GM18519 (cell line): ENCODE measurements at regions not wholly inside any gene's neighbourhood (a gene's known extent, or its start where the extent isn't known, plus 50 kb on each side); places are given as distances from the start of the nearest gene placed in this dataset.
"Not testable (repeated sequence)": the region's sequence is repeated elsewhere in the genome, so short reads cannot be mapped to it uniquely, and the experiment has no call there.

ENCODE experiments used
- ATAC-seq: cut with Tn5 transposase; IDR thresholded peaks from one replicate; pipeline ENCODE4 v1.9.1; 2021; ENCODE audit warnings: mild to moderate bottlenecking, moderate library complexity; ENCODE audit not compliant: unreplicated experiment, low FRiP score

GRCh38 chr5:101785090-101785489 is 511.0 kb downstream of the SLCO4C1 start:
- ATAC-seq, result no peak

DNA sequence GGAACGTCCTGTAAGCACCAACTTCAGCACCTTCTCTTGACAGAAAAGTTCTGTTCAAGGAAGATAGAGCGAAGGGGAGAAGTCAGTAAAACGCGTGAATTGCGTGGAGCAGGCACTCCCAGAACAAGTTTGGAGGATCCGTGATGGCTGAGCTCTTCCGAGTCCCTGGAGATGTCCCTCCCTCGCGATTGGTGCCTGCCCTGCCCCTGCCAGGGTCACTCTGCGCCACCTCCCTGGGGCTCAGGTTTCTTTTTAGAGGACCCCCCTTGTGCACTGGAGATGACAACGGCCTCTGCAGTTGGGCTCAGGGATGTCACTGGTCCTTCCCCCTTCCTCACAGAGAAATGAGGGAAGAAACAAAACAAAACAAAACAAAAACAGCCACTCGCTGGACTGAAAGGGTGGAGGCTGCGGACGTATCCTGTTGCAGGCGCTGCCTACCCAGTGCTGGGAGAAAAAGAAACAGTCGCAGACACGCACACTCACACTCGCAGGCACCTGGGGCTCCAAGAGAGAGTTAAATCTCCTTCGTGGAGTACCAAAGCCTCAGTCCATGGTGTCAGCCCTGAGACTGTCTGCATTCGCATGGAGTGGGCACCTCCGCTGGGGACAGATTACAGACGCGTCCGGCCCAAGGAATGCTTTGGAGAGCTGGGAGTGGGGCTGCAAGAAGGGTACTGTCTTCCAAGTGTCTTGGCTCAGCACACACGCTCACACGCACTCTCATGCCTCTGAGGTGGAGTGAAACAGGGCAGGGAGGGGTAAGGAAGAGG is 512.7 kb downstream of the SLCO4C1 start:
- no peak for ATAC-seq

- no peak for ATAC-seq
Observed at GRCh38 chr5:101782352-101783103, 513.6 kb downstream of the SLCO4C1 start.

DNA sequence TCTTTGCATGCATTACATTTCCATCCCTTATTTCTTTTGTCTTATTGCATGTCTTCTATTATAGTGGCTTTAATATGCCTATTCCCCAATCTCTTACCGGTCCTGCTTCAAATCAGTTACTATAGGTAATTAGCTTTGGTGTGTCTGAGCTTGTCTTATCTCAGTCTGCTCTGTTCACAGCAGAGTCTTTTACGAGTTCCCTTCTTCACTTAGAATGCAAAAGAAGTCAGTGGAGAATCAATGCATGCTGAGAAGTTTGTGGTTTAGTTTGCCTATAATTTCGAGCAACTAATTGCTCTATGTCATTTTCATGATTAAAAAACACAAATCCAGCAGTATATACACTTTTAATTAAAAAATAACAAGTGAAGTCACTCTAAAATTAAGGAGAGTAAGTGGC is 545.0 kb downstream of the SLCO4C1 start:
- ATAC-seq, result no peak

GRCh38 chr5:101743000-101743399 is 553.1 kb downstream of the SLCO4C1 start:
- not testable (repeated sequence) for ATAC-seq

DNA sequence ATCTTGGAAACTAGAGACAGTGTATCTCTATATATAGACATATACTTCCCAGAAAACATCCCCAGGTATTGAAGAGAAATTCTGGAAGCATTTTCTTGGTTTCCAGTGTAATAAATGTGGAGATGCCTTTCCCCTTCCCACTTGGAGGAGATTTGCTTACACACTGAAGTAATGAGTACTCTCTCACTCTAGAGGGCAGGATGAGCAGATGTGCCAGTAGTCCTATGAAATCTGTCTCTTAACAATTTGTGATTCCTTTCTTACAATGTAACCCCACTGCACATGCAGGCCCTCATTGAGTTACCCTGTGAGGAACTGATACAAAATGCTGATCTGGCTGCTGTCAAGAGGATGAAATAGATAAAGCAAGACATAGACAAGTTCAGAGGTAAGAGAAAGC is 567.2 kb downstream of the SLCO4C1 start:
- no peak for ATAC-seq

GRCh38 chr5:101721543-101721942 is 574.5 kb downstream of the SLCO4C1 start:
- ATAC-seq, result no peak

- ATAC-seq, result no peak
Observed at GRCh38 chr5:101720033-101720432, 576.1 kb downstream of the SLCO4C1 start.

DNA sequence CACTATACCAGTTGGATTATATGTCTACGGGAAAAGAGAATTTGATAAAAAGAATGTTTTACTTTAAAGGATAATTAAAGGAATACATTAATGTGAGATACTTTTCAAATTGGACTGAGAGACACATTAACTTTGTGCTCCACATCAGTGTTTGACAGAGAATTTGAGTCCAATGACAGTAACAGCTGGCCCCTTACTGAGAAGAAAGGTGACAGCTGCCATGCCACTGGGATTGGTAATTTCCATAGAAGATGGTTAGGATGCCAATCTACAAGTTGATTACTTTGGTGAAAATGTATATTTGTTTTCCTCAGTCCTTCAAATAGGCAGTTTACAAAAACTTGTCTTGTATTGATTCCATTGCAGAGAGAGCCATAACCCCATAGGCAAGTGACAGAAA is 578.4 kb downstream of the SLCO4C1 start:
- ATAC-seq, result no peak

- no peak for ATAC-seq
Observed at GRCh38 chr5:101716941-101717340, 579.1 kb downstream of the SLCO4C1 start.

- not testable (repeated sequence) for ATAC-seq
Observed at GRCh38 chr5:101715790-101716189, 580.3 kb downstream of the SLCO4C1 start.

DNA sequence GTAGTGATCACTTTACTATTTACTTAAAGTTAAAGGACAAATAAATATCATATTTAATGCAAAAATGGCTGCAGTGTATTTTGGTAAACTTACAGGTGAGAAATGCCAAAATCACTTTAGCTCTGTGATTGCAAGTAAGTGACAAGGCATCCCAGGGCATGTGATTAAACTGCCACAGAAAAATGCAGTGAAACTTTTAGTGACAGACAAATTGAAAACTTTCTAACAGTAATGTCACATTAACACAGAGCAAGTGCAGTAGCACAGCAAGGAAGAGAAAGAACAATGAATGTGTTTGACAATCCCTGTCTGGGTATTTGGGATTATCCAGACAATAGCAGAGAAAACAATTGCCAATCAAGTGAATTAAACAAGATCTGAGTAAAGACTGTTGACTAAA is 606.8 kb downstream of the SLCO4C1 start:
- ATAC-seq, result no peak

GRCh38 chr5:101688156-101688555 is 607.9 kb downstream of the SLCO4C1 start:
- no peak for ATAC-seq

DNA sequence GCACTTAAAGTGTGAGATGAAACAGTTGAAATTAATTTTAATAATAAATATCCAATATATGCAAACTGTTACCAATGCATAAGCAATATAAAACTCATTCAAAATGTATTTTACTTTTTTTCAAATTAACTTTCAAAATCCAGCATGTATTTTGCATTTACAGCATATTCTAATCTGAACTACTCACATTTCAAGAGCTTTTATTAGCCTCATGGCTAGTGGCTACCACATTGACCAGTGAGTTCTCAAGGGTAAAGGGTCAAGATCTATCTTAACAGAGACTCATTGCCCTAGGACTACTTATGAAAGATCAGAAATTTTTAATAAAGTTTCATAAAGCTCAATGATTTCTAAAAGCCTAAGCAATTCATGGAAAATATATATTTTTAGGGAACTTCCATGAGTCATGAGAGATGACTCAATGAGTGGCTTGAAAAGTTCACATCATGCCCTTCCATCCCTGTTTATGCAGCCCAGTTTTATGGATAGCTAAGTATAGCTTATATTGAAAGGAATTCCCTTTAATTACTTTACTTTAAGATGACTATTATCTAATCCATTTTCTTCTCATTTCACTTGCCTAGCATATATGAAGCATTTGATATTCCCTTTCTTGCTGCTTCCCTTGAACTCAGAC is 608.6 kb downstream of the SLCO4C1 start:
- no peak for ATAC-seq

DNA sequence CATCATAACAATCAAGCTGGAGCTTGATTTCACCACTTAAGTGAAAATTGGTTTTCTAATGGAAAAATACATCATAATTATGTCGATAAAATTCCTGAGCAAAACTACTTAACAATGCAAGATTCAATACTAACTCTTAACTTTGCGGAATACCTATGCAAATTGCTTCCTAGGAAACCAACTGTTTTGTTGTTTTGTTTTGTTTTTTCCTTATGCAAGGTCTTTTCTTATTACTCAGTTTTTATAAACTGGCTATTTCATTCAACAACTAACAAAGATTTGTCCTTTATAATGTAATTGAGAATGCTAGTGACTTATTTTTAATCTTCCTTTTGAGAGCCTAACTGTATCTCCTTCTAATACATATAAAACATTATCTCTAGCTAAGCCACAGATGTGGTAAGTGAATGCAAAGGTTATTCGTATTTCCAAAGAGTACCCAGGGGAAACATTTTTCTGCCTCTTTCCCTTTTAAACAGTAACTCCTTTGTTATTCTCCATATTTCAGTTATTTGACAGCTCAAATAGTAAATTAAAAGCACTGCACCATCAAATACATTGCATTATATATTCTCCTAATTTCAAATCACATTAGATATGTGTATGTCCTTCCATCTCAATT is 609.4 kb downstream of the SLCO4C1 start:
- ATAC-seq, result no peak

GRCh38 chr5:101679816-101680215 is 616.3 kb downstream of the SLCO4C1 start:
- no peak for ATAC-seq

DNA sequence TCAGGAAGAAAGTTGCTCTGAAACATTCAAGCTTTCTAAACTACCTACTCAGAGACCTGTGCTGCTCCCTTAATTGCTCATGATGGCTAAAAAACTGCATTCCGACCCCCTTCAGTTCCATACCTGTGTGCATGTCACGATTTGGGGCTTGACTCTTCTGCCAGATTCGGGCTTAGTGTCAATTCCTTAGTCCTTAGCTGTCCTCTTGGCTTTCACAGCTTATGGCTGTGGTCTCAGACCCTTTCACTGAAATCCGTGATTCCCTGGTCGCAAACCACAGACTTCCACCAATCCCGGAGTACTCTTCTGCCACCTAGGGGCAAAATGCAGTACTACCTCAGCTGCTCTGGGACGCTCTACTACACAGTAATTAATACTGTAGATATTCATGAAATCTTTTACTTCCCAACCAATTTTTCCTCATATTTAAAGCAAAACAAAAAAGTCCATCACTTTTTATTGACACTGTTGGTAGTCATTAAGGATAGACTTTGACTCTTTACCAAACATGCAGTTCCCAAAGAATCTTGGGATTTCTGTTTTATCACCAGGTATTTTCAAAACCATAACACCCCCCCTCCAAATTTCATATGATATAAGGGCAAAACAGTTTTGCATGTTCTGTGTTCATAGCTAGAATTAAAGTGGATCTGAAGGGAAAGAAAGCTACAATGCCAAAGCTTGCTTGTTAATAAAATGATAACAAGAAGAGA is 617.4 kb downstream of the SLCO4C1 start:
- ATAC-seq, result peak; percentile 63

DNA sequence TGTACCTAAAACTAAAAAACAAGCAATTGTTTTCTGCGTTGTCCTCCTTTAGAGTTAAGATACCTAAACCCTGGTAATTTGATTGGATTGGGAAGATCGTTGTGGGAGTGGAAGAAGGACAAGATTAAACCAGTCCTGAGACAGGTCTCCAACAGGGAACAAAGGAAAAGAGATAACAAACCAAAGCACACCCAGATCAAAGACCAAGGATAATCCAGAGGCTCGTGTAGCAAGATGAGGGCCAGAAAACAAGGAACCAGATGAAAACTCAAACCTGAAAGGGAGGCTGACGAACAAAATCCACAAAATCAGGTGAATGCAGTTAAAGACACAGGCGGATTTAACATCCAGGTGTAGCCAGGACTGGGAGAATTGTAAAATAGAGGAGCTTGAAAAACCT is 618.1 kb downstream of the SLCO4C1 start:
- no peak for ATAC-seq

DNA sequence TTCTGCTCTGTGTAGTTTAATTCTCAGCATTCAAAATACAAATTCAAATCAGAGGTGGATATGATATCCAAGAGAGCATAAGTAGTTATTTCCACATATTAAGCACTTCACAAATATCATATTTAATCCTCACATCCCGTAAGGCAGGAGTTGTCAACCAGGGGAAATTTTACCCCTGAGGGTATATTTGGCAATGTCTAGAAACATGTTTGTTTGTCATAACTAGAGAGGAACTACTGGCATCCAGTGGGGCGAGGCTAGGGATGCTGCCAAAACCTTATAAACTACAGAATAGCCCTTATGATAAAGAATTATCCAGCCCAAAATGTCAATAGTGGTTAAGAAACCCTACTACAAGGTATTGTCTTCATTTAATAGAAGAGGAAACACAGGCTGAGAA is 619.4 kb downstream of the SLCO4C1 start:
- ATAC-seq, result no peak

GRCh38 chr5:101675510-101676219 is 620.4 kb downstream of the SLCO4C1 start:
- no peak for ATAC-seq
